Muscle layer of colon (tissue), 2 donors: ENCODE measurements at regions not wholly inside any gene's neighbourhood (a gene's known extent, or its start where the extent isn't known, plus 50 kb on each side); places are given as distances from the start of the nearest gene placed in this dataset.

Source experiments
- H3K27ac ChIP-seq: one replicate; pipeline ENCODE4 v1.7.0; 2013; ENCODE audit warnings: low read depth, mild to moderate bottlenecking, low read length, moderate library complexity
- H3K27me3 ChIP-seq, 2 donors: one replicate each; pipeline ENCODE4 v1.7.0; 2013; ENCODE audit warnings: low read length in 2 of 2, mild to moderate bottlenecking in 2 of 2; ENCODE audit not compliant: insufficient read depth in 2 of 2, control insufficient read depth in 1 of 2
- H3K36me3 ChIP-seq: one replicate; pipeline ENCODE4 v1.7.0; 2013; ENCODE audit warnings: mild to moderate bottlenecking, low read length; ENCODE audit not compliant: insufficient read depth
- H3K4me1 ChIP-seq: one replicate; pipeline ENCODE4 v1.7.0; 2013; ENCODE audit warnings: mild to moderate bottlenecking, low read length; ENCODE audit not compliant: insufficient read depth
- H3K4me3 ChIP-seq, 2 donors: one replicate each; pipeline ENCODE4 v1.7.0; 2013; ENCODE audit warnings: low read length in 2 of 2, low read depth in 1 of 2, mild to moderate bottlenecking in 1 of 2, moderate library complexity in 1 of 2
- H3K9ac ChIP-seq: one replicate; pipeline ENCODE4 v1.7.0; 2013; ENCODE audit warnings: low read length
- H3K9me3 ChIP-seq: one replicate; pipeline ENCODE4 v1.7.0; 2013; ENCODE audit warnings: mild to moderate bottlenecking, low read length
- donor health status: abdominal sarcoma.
- donor health status: Adenocarcinoma of cecum.

GRCh38 chr4:137722910-137723309, 190.6 kb upstream of the PCDH18 start:
- H3K9me3 ChIP-seq = no peaks in the 10 kb centered on the region
- H3K4me1 ChIP-seq = no peaks in the 10 kb centered on the region
- no peak overlapping the region for H3K27ac ChIP-seq
- H3K4me3 ChIP-seq = no peak overlapping the region
- H3K27me3 ChIP-seq = no peaks in the 10 kb centered on the region
- no peak overlapping the region for H3K9ac ChIP-seq
- H3K36me3 ChIP-seq = no peaks in the 10 kb centered on the region

DNA sequence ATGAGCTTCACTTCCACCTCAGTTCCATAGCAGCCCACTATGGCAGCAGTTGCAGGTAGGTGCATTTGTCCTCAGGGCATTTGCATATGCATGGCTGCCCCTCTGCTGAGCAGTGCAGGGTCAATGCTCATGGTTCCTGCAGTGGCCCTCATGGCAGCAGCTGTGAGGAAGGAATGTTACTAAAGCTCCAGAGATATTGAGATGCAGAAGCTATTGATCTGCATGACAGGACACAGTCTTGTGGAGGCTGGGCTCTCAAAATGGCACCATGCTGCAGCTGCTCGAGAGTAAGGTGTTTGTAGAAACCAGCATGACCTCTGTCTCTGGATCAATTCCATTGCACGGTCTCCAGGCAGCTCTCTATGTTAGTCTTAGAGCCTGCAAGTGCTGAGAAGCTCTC, 179.2 kb upstream of the PCDH18 start:
- Histone ChIP-seq H3K36me3 (no peaks in the 10 kb centered on the region), H3K27ac (no peak overlapping the region), H3K4me3 (no peak overlapping the region), H3K27me3 (no peaks in the 10 kb centered on the region), H3K9ac (no peak overlapping the region), H3K4me1 (no peaks in the 10 kb centered on the region), H3K9me3 (no peaks in the 10 kb centered on the region)

DNA sequence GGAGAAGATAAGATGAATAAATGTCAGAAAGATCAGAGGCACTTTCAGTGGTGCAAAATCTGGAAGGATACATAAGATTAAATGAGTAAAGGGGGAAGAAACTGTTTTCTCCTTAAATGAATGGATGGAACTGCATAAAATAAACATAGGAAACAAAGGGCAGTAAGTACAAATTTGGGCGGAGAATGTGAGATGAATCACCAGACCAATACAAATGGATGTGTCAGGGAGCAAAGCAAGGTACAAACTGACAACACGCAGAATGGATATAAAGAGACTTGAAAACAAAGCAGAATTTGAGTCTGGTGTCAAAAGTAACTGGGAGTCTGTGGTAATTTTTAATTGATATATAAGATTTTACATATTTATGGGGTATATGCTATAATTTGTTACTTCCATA, 175.3 kb upstream of the PCDH18 start:
- Histone ChIP-seq H3K9me3 (no peaks in the 10 kb centered on the region), H3K36me3 (no peaks in the 10 kb centered on the region), H3K27me3 (no peaks in the 10 kb centered on the region), H3K4me3 (no peak overlapping the region), H3K27ac (no peak overlapping the region), H3K9ac (no peak overlapping the region), H3K4me1 (peaks cover 22% of the 10 kb centered on the region)

- no peaks in the 10 kb centered on the region for H3K27me3 ChIP-seq
- no peak overlapping the region for H3K4me3 ChIP-seq
- no peak overlapping the region for H3K9ac ChIP-seq
- peaks cover 27% of the 10 kb centered on the region for H3K4me1 ChIP-seq
- no peak overlapping the region for H3K27ac ChIP-seq
- no peaks in the 10 kb centered on the region for H3K9me3 ChIP-seq
- H3K36me3 ChIP-seq = no peaks in the 10 kb centered on the region
Measured at GRCh38 chr4:137707102-137707620, 174.9 kb upstream of the PCDH18 start.

- no peaks in the 10 kb centered on the region for H3K27me3 ChIP-seq
- H3K4me3 ChIP-seq = no peak overlapping the region
- no peak overlapping the region for H3K9ac ChIP-seq
- peaks cover 30% of the 10 kb centered on the region for H3K4me1 ChIP-seq
- peak overlapping the region; percentile 14 for H3K27ac ChIP-seq
- H3K9me3 ChIP-seq = no peaks in the 10 kb centered on the region
- no peaks in the 10 kb centered on the region for H3K36me3 ChIP-seq
Measured at GRCh38 chr4:137705171-137705783, 173.0 kb upstream of the PCDH18 start.

- Histone ChIP-seq H3K27me3 (no peaks in the 10 kb centered on the region), H3K36me3 (no peaks in the 10 kb centered on the region), H3K9me3 (no peaks in the 10 kb centered on the region), H3K4me1 (peaks cover 35% of the 10 kb centered on the region), H3K4me3 (no peak overlapping the region), H3K9ac (no peak overlapping the region), H3K27ac (peak overlapping the region; percentile 53)
Measured at GRCh38 chr4:137703195-137703594, 170.9 kb upstream of the PCDH18 start.

DNA sequence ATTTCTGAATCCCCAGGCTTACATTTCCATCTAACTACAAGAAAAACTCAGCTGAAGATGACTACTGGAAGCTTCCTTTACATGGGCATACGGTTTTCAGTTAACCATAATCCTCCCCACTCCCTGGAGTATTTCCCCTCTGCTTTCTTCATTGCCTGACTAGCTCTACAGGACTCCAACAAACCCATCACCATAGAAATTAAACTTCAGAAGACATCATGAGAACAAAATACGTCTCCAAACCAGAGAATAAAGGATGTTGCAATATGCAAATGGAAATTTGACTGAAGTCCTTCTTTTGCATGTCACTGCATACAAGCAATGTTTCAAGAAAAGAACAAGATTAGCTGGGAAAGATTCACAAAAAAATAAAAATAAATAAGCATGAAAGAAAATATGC, 170.2 kb upstream of the PCDH18 start:
- Histone ChIP-seq H3K27me3 (no peaks in the 10 kb centered on the region), H3K4me3 (no peak overlapping the region), H3K9ac (no peak overlapping the region), H3K9me3 (no peaks in the 10 kb centered on the region), H3K27ac (no peak overlapping the region), H3K36me3 (no peaks in the 10 kb centered on the region), H3K4me1 (peaks cover 35% of the 10 kb centered on the region)

DNA sequence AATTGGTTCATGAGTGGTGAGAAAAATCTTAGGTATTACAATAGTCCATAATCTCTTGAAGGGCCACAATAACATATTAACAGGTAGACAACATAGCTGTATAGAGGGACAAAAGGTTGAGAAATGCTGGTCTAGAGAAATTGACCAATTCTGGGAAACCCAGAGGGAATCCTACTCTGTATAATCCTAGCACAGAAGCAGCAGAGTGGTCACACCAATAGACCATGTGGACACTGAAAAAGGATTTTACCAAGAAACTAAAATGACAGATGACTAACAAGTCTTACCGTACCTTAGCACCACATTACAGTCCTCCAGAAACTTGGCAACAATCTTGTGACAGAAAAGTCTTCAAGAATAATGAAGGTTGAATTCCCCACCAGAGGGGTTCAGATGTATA, 169.1 kb upstream of the PCDH18 start:
- Histone ChIP-seq H3K4me3 (no peak overlapping the region), H3K4me1 (peaks cover 35% of the 10 kb centered on the region), H3K9me3 (no peaks in the 10 kb centered on the region), H3K9ac (no peak overlapping the region), H3K27ac (no peak overlapping the region), H3K27me3 (no peaks in the 10 kb centered on the region), H3K36me3 (no peaks in the 10 kb centered on the region)

DNA sequence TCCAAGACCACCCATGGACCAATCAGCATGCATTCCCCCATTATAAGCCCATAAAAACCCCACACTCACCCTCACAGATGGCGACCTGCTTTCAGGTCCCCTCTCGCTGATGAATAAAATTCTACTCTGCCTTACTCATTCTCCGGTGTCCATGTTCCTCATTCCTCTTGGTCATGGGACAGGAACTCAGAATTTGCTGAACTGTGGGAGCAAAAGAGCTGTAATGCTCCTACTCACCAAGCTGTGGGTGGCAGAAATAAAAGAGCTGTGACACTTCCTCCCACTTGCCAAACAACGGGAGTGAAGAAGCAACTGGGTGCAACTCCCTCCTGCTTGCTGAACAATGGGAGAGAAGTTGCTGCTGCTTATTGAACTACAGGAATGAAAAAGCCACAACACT, 168.5 kb upstream of the PCDH18 start:
- Histone ChIP-seq H3K4me1 (peaks cover 34% of the 10 kb centered on the region), H3K9ac (no peak overlapping the region), H3K27ac (no peak overlapping the region), H3K4me3 (no peak overlapping the region), H3K36me3 (no peaks in the 10 kb centered on the region), H3K9me3 (no peaks in the 10 kb centered on the region), H3K27me3 (no peaks in the 10 kb centered on the region)

GRCh38 chr4:137700072-137700471, 167.8 kb upstream of the PCDH18 start:
- no peak overlapping the region for H3K27ac ChIP-seq
- no peaks in the 10 kb centered on the region for H3K27me3 ChIP-seq
- H3K4me1 ChIP-seq = peaks cover 28% of the 10 kb centered on the region
- no peak overlapping the region for H3K9ac ChIP-seq
- peak overlapping the region in 1 of 2 donors; percentile 14 for H3K4me3 ChIP-seq
- no peaks in the 10 kb centered on the region for H3K9me3 ChIP-seq
- H3K36me3 ChIP-seq = no peaks in the 10 kb centered on the region

DNA sequence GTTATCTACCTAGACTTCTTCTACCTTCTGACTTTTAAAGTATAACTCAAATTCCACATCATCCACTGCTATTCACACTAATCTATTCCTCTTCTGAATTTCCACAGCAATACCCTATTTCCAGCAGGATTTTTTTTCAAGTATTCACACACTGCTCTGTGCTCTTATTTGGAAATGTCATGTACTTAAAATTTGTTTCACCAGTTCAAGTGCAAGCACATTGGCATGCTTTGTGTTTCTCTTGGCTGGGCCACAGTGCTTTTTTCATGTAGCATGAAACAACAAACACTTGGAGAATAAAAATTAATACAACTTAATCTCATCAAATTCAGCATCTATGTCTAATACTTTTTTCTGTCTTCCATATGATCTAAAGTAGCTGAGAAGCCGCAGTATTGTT, 161.8 kb upstream of the PCDH18 start:
- Histone ChIP-seq H3K4me3 (no peak overlapping the region), H3K9me3 (no peaks in the 10 kb centered on the region), H3K27me3 (no peaks in the 10 kb centered on the region), H3K9ac (no peak overlapping the region), H3K4me1 (peaks cover 15% of the 10 kb centered on the region), H3K36me3 (no peaks in the 10 kb centered on the region), H3K27ac (peak overlapping the region; percentile 31)

DNA sequence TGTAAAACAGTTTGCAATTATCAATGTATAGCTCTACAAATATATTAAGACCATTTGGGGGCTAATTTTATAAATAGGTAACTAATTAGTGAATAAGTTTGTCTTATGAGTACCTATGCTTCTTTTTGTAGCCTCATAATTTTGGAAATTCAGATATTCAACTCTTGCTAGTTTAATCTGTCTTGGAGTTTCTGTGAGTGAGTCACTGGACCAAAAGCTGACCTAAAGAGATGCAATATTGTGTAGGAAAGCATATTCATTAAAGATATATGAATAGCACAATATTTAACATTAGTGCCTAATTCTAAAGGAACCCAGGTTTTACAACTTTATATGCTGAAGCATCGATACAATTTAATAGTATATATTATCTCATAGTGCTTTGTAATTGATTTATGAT, 161.3 kb upstream of the PCDH18 start:
- no peaks in the 10 kb centered on the region for H3K9me3 ChIP-seq
- H3K9ac ChIP-seq = no peak overlapping the region
- H3K36me3 ChIP-seq = no peaks in the 10 kb centered on the region
- H3K4me3 ChIP-seq = no peak overlapping the region
- H3K27ac ChIP-seq = no peak overlapping the region
- H3K27me3 ChIP-seq = no peaks in the 10 kb centered on the region
- peaks cover 15% of the 10 kb centered on the region for H3K4me1 ChIP-seq
